Activated CD8-positive, alpha-beta memory T cell treated with anti-CD3 and anti-CD28 coated beads, Interleukin-2, amount 10 ng/mL, durations not matched to agents 7 days and 5 days (primary cell): ENCODE measurements at regions not wholly inside any gene's neighbourhood (a gene's known extent, or its start where the extent isn't known, plus 50 kb on each side); places are given as distances from the start of the nearest gene placed in this dataset.
"Not testable (repeated sequence)": the region's sequence is repeated elsewhere in the genome, so short reads cannot be mapped to it uniquely, and the experiment has no call there.

ENCODE experiments used
- ATAC-seq: fragments of 150-1000 bp; cut with Tn5 transposase; one replicate; pipeline ENCODE4 v1.10.0; 2021; ENCODE audit warnings: moderate library complexity
- CTCF ChIA-PET: fragments of 350-600 bp; sonication (Branson Sonifier 250); formaldehyde crosslinking; loops from one replicate; lab custom pipeline; 2021; ENCODE audit warnings: antibody characterized with exemption; lab: Charles Lee
- DNase-seq: peaks from one replicate; pipeline ENCODE4 v3.0.0-alpha.2; 2020
- H3K27ac Mint-ChIP-seq: one replicate; pipeline ENCODE4 v1.8.0; 2021; ENCODE audit warnings: mild to moderate bottlenecking, mixed read lengths
- H3K27me3 Mint-ChIP-seq: one replicate; pipeline ENCODE4 v1.8.0; 2021; ENCODE audit warnings: mixed read lengths
- H3K36me3 Mint-ChIP-seq: one replicate; pipeline ENCODE4 v1.8.0; 2021; ENCODE audit warnings: mild to moderate bottlenecking, mixed read lengths
- H3K4me1 Mint-ChIP-seq: one replicate; pipeline ENCODE4 v1.8.0; 2021; ENCODE audit warnings: mixed read lengths
- H3K4me3 Mint-ChIP-seq: one replicate; pipeline ENCODE4 v1.8.0; 2021; ENCODE audit warnings: mild to moderate bottlenecking, moderate library complexity, mixed read lengths
- H3K9me3 Mint-ChIP-seq: one replicate; pipeline ENCODE4 v1.8.0; 2022; ENCODE audit warnings: low read depth, mixed read lengths

- CTCF ChIA-PET: no interaction called here
- Mint-ChIP-seq H3K9me3 (no peaks in the 10 kb centered on the region), H3K36me3 (no peaks in the 10 kb centered on the region), H3K27me3 (no peaks in the 10 kb centered on the region), H3K4me1 (no peaks in the 10 kb centered on the region), H3K27ac (no peak overlapping the region), H3K4me3 (no peak overlapping the region)
- DNase-seq (no peak), ATAC-seq (no peak)
Observed at GRCh38 chr6:120290964-120291363, 941.4 kb upstream of the MAN1A1 start.

GRCh38 chr6:120282005-120282404 is 932.4 kb upstream of the MAN1A1 start:
- no peaks in the 10 kb centered on the region for H3K4me1 Mint-ChIP-seq
- no peak overlapping the region for H3K4me3 Mint-ChIP-seq
- no peak overlapping the region for H3K27ac Mint-ChIP-seq
- no peaks in the 10 kb centered on the region for H3K27me3 Mint-ChIP-seq
- ATAC-seq: no peak
- H3K36me3 Mint-ChIP-seq: no peaks in the 10 kb centered on the region
- DNase-seq: no peak
- H3K9me3 Mint-ChIP-seq: no peaks in the 10 kb centered on the region
- CTCF ChIA-PET: no interaction called here

GRCh38 chr6:120279466-120280167 is 930.1 kb upstream of the MAN1A1 start:
- no peaks in the 10 kb centered on the region for H3K4me1 Mint-ChIP-seq
- ATAC-seq (no peak), DNase-seq (no peak)
- H3K27ac Mint-ChIP-seq: no peak overlapping the region
- H3K9me3 Mint-ChIP-seq: no peaks in the 10 kb centered on the region
- no peak overlapping the region for H3K4me3 Mint-ChIP-seq
- CTCF ChIA-PET: no interaction called here
- H3K36me3 Mint-ChIP-seq: no peaks in the 10 kb centered on the region
- no peaks in the 10 kb centered on the region for H3K27me3 Mint-ChIP-seq

- Mint-ChIP-seq H3K27me3 (no peaks in the 10 kb centered on the region), H3K36me3 (no peaks in the 10 kb centered on the region), H3K4me1 (no peaks in the 10 kb centered on the region), H3K4me3 (no peak overlapping the region), H3K9me3 (no peaks in the 10 kb centered on the region), H3K27ac (no peak overlapping the region)
- DNase-seq: no peak
- CTCF ChIA-PET: no interaction called here
- ATAC-seq: no peak
Observed at GRCh38 chr6:120278689-120279396, 929.3 kb upstream of the MAN1A1 start.

- no peak for DNase-seq
- Mint-ChIP-seq H3K36me3 (no peaks in the 10 kb centered on the region), H3K4me3 (no peak overlapping the region), H3K27ac (no peak overlapping the region), H3K27me3 (no peaks in the 10 kb centered on the region), H3K9me3 (no peaks in the 10 kb centered on the region), H3K4me1 (no peaks in the 10 kb centered on the region)
- CTCF ChIA-PET: no interaction called here
- ATAC-seq: no peak
Observed at GRCh38 chr6:120274547-120274946, 925.0 kb upstream of the MAN1A1 start.

GRCh38 chr6:120273411-120273810 is 923.9 kb upstream of the MAN1A1 start:
- CTCF ChIA-PET: no interaction called here
- H3K9me3 Mint-ChIP-seq: no peaks in the 10 kb centered on the region
- H3K27me3 Mint-ChIP-seq: no peaks in the 10 kb centered on the region
- H3K4me3 Mint-ChIP-seq: no peak overlapping the region
- H3K4me1 Mint-ChIP-seq: no peaks in the 10 kb centered on the region
- H3K27ac Mint-ChIP-seq: no peak overlapping the region
- ATAC-seq: no peak
- H3K36me3 Mint-ChIP-seq: no peaks in the 10 kb centered on the region
- no peak for DNase-seq

- Mint-ChIP-seq H3K36me3 (no peaks in the 10 kb centered on the region), H3K27me3 (no peaks in the 10 kb centered on the region), H3K27ac (no peak overlapping the region), H3K4me3 (no peak overlapping the region), H3K4me1 (no peaks in the 10 kb centered on the region), H3K9me3 (no peaks in the 10 kb centered on the region)
- CTCF ChIA-PET: no interaction called here
- DNase-seq: no peak
- no peak for ATAC-seq
Observed at GRCh38 chr6:120272038-120272437, 922.5 kb upstream of the MAN1A1 start.

- DNase-seq, H3K36me3 Mint-ChIP-seq, H3K9me3 Mint-ChIP-seq, H3K4me3 Mint-ChIP-seq, CTCF ChIA-PET, H3K27me3 Mint-ChIP-seq, H3K27ac Mint-ChIP-seq, ATAC-seq, H3K4me1 Mint-ChIP-seq: not testable (repeated sequence)
Observed at GRCh38 chr6:120268256-120268655, 918.7 kb upstream of the MAN1A1 start.

GRCh38 chr6:120262354-120262753 is 912.8 kb upstream of the MAN1A1 start:
- no peak overlapping the region for H3K27ac Mint-ChIP-seq
- ATAC-seq (no peak), DNase-seq (no peak)
- no peaks in the 10 kb centered on the region for H3K27me3 Mint-ChIP-seq
- CTCF ChIA-PET: no interaction called here
- no peaks in the 10 kb centered on the region for H3K36me3 Mint-ChIP-seq
- H3K4me1 Mint-ChIP-seq: no peaks in the 10 kb centered on the region
- no peaks in the 10 kb centered on the region for H3K9me3 Mint-ChIP-seq
- no peak overlapping the region for H3K4me3 Mint-ChIP-seq

GRCh38 chr6:120260636-120261035 is 911.1 kb upstream of the MAN1A1 start:
- Mint-ChIP-seq H3K4me1 (no peaks in the 10 kb centered on the region), H3K27me3 (no peaks in the 10 kb centered on the region), H3K4me3 (no peak overlapping the region), H3K9me3 (no peaks in the 10 kb centered on the region), H3K36me3 (no peaks in the 10 kb centered on the region), H3K27ac (no peak overlapping the region)
- ATAC-seq (no peak), DNase-seq (no peak)
- CTCF ChIA-PET: no interaction called here

GRCh38 chr6:120254651-120255050 is 905.1 kb upstream of the MAN1A1 start:
- Mint-ChIP-seq H3K4me3 (no peak overlapping the region), H3K4me1 (no peaks in the 10 kb centered on the region), H3K27ac (no peak overlapping the region), H3K27me3 (no peaks in the 10 kb centered on the region), H3K9me3 (peaks cover 4% of the 10 kb centered on the region), H3K36me3 (no peaks in the 10 kb centered on the region)
- ATAC-seq: no peak
- CTCF ChIA-PET: no interaction called here
- DNase-seq: no peak

- Mint-ChIP-seq H3K9me3 (peaks cover 8% of the 10 kb centered on the region), H3K27me3 (no peaks in the 10 kb centered on the region), H3K27ac (no peak overlapping the region), H3K4me3 (no peak overlapping the region), H3K4me1 (no peaks in the 10 kb centered on the region), H3K36me3 (no peaks in the 10 kb centered on the region)
- DNase-seq (no peak), ATAC-seq (no peak)
- CTCF ChIA-PET: no interaction called here
Observed at GRCh38 chr6:120248451-120248850, 898.9 kb upstream of the MAN1A1 start.

- H3K36me3 Mint-ChIP-seq: no peaks in the 10 kb centered on the region
- H3K9me3 Mint-ChIP-seq: peaks cover 9% of the 10 kb centered on the region
- CTCF ChIA-PET: no interaction called here
- no peaks in the 10 kb centered on the region for H3K4me1 Mint-ChIP-seq
- no peak overlapping the region for H3K27ac Mint-ChIP-seq
- no peaks in the 10 kb centered on the region for H3K27me3 Mint-ChIP-seq
- DNase-seq (no peak), ATAC-seq (no peak)
- H3K4me3 Mint-ChIP-seq: no peak overlapping the region
Observed at GRCh38 chr6:120237221-120237620, 887.7 kb upstream of the MAN1A1 start.

GRCh38 chr6:120230008-120230407 is 880.4 kb upstream of the MAN1A1 start:
- Mint-ChIP-seq H3K36me3 (no peaks in the 10 kb centered on the region), H3K4me1 (no peaks in the 10 kb centered on the region), H3K27me3 (no peaks in the 10 kb centered on the region), H3K27ac (no peak overlapping the region), H3K4me3 (no peak overlapping the region), H3K9me3 (peaks cover 2% of the 10 kb centered on the region)
- ATAC-seq (no peak), DNase-seq (no peak)
- CTCF ChIA-PET: interaction anchor here (0.6 kb wide), 1 partner anchor 11 kb away, joined by 3 read pairs; no protein-coding TSS in a partner anchor
